Suprapubic skin (tissue), 4 donors: ENCODE measurements at regions not wholly inside any gene's neighbourhood (a gene's known extent, or its start where the extent isn't known, plus 50 kb on each side); places are given as distances from the start of the nearest gene placed in this dataset.
"Not testable (repeated sequence)": the region's sequence is repeated elsewhere in the genome, so short reads cannot be mapped to it uniquely, and the experiment has no call there.

Experiments used
- DNase-seq, 2 donors: peaks; one replicate each; pipeline ENCODE4 v3.0.0-alpha.2; 2019; ENCODE audit warnings: low spot score in 2 of 2
- H3K27ac ChIP-seq: fragments of 200-600 bp; sonication (generic); one replicate; pipeline ENCODE4 v1.5.1; 2019
- H3K27me3 ChIP-seq: fragments of 200-600 bp; sonication (generic); one replicate; pipeline ENCODE4 v1.5.1; 2019
- H3K36me3 ChIP-seq: fragments of 200-600 bp; sonication (generic); one replicate; pipeline ENCODE4 v1.5.1; 2019
- H3K4me1 ChIP-seq: fragments of 200-600 bp; sonication (generic); one replicate; pipeline ENCODE4 v1.5.1; 2019
- H3K4me3 ChIP-seq: fragments of 200-600 bp; sonication (generic); one replicate; pipeline ENCODE4 v1.5.1; 2019; ENCODE audit warnings: mild to moderate bottlenecking
- H3K9me3 ChIP-seq: fragments of 200-600 bp; sonication (generic); one replicate; pipeline ENCODE4 v1.5.1; 2019
- EP300 ChIP-seq: sonication (generic); formaldehyde crosslinking; IDR thresholded peaks from one replicate; pipeline ENCODE4 v1.6.1; 2017; ENCODE audit warnings: antibody characterized with exemption
- POLR2A ChIP-seq, 2 donors: fragments of 450-650 bp; IDR thresholded peaks; one replicate each; pipeline ENCODE4 v1.6.1; 2017; ENCODE audit warnings: antibody characterized with exemption in 2 of 2, mild to moderate bottlenecking in 2 of 2, moderate library complexity in 2 of 2
- POLR2AphosphoS5 ChIP-seq, 3 donors: sonication (generic); formaldehyde crosslinking; IDR thresholded peaks; one replicate each; pipeline ENCODE4 v1.6.1; 2017; ENCODE audit warnings: antibody characterized with exemption in 3 of 3
- WGBS: methylation state at CpG from one replicate; pipeline ENCODE4 v1.1.5; 2018; 5-methylcytosine and 5-hydroxymethylcytosine counted together
- TF ChIP-seq, protein P1 (sequence below), 2 donors: fragments of 200-600 bp in 1 of 2; fragments of 450-650 bp in 1 of 2; sonication (generic) in 1 of 2; IDR thresholded peaks; one replicate each; pipeline ENCODE4 v1.5.1; 2016 to 2019; ENCODE audit warnings: antibody characterized with exemption in 2 of 2, mild to moderate bottlenecking in 1 of 2, moderate library complexity in 1 of 2

DNA sequence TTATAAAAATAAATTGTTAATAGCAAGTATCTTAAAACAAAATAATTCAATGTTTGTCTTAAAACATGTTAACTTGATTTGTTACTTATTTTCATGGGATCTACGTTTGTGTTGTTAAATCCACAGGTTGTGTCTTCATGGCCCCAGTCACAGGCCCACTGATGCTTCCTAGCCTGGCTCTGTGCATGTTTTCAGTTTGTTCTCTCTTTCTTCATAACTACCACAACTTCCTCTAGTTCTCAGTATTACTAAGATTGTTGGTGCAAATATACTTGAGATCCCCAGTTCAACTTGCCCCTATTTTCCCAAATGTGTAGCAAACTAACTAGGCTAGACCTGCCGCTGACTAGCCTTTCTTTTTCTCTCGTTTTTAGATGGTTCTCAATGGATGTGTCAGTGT lies 250.5 kb downstream of the NRIP1 start:
- H3K27me3 ChIP-seq, result no peaks in the 10 kb centered on the region
- no peaks in the 10 kb centered on the region for H3K36me3 ChIP-seq
- no peak overlapping the region for H3K27ac ChIP-seq
- TF ChIP-seq POLR2AphosphoS5 (IDR thresholded peaks at IDR 0.05) (no peak), EP300 (no peak), POLR2A (IDR thresholded peaks at IDR 0.05) (no peak)
- TF ChIP-seq, protein P1, sequence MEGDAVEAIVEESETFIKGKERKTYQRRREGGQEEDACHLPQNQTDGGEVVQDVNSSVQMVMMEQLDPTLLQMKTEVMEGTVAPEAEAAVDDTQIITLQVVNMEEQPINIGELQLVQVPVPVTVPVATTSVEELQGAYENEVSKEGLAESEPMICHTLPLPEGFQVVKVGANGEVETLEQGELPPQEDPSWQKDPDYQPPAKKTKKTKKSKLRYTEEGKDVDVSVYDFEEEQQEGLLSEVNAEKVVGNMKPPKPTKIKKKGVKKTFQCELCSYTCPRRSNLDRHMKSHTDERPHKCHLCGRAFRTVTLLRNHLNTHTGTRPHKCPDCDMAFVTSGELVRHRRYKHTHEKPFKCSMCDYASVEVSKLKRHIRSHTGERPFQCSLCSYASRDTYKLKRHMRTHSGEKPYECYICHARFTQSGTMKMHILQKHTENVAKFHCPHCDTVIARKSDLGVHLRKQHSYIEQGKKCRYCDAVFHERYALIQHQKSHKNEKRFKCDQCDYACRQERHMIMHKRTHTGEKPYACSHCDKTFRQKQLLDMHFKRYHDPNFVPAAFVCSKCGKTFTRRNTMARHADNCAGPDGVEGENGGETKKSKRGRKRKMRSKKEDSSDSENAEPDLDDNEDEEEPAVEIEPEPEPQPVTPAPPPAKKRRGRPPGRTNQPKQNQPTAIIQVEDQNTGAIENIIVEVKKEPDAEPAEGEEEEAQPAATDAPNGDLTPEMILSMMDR (IDR thresholded peaks at IDR 0.05), result no peak
- DNase-seq, result no peak
- WGBS, result 75% methylated on average over 3 of the region's 3 CpGs
- H3K9me3 ChIP-seq, result peaks cover 13% of the 10 kb centered on the region
- no peak overlapping the region for H3K4me3 ChIP-seq
- no peaks in the 10 kb centered on the region for H3K4me1 ChIP-seq

DNA sequence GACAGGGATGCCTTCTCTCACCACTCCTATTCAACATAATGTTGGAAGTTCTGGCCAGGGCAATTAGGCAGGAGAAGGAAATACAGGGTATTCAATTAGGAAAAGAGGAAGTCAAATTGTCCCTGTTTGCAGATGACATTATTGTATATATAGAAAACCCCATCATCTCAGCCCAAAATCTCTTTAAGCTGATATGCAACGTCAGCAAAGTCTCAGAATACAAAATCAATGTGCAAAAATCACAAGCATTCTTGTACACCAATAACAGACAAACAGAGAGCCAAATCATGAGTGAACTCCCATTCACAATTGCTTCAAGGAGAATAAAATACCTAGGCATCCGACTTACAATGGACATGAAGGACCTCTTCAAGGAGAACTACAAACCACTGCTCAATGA lies 258.1 kb upstream of the SAMSN1 start:
- H3K36me3 ChIP-seq, DNase-seq, H3K4me3 ChIP-seq, H3K27me3 ChIP-seq, H3K9me3 ChIP-seq, H3K27ac ChIP-seq, H3K4me1 ChIP-seq: not testable (repeated sequence)
- WGBS, result 77% methylated on average over 2 of the region's 2 CpGs

DNA sequence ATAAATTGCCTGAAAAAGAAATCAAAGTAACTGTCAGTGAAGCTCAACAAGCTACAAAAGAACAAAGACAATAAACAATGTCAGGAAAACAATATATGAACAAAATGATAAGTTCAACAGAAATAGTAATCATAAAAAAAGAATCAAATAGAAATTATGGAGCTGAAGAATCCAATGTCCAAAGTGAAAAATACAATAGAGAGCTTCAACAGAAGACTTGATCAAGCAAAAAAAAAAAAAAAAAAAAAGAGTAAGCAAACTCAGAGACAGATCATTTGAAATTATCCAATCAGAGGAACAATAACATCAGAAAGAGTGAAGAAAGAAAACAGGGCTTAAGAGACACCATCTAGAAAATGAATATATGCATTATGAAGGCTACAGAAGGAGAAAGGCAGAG lies 251.4 kb upstream of the SAMSN1 start:
- no peaks in the 10 kb centered on the region for H3K4me1 ChIP-seq
- H3K9me3 ChIP-seq, result peaks cover 3% of the 10 kb centered on the region
- TF ChIP-seq POLR2A (IDR thresholded peaks at IDR 0.05), result no peak
- TF ChIP-seq, protein P1 (IDR thresholded peaks at IDR 0.05), result no peak
- no peak for TF ChIP-seq EP300
- TF ChIP-seq POLR2AphosphoS5 (IDR thresholded peaks at IDR 0.05), result no peak
- H3K27ac ChIP-seq, result no peak overlapping the region
- no peak overlapping the region for H3K4me3 ChIP-seq
- H3K27me3 ChIP-seq, result no peaks in the 10 kb centered on the region
- H3K36me3 ChIP-seq, result no peaks in the 10 kb centered on the region
- no peak for DNase-seq

GRCh38 chr21:14787312-14787711 lies 241.2 kb upstream of the SAMSN1 start:
- Histone ChIP-seq H3K9me3 (no peaks in the 10 kb centered on the region), H3K27me3 (no peaks in the 10 kb centered on the region), H3K4me3 (no peak overlapping the region), H3K36me3 (no peaks in the 10 kb centered on the region), H3K27ac (no peak overlapping the region), H3K4me1 (no peaks in the 10 kb centered on the region)
- TF ChIP-seq POLR2AphosphoS5 (IDR thresholded peaks at IDR 0.05) (no peak), POLR2A (IDR thresholded peaks at IDR 0.05) (no peak), EP300 (no peak)
- TF ChIP-seq, protein P1 (IDR thresholded peaks at IDR 0.05), result no peak
- no peak for DNase-seq

DNA sequence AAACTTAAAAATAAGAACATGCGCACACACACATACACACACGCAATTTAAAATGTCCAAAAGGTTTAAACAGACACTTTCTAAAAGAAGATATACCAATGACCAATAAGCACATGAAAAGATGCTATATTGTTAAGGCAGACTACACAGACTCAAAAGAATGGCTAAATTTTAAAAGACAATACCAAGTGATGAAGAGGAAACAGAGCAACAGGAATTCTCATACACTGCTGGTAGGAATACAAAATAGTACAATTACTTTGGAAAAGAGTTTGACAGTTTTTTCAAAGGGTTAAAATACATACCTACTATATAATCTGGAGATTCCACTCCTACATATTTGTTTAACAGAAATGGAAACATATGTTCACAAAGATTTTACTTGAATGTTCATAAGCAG lies 239.6 kb upstream of the SAMSN1 start:
- Histone ChIP-seq H3K27me3 (no peaks in the 10 kb centered on the region), H3K4me3 (no peak overlapping the region), H3K27ac (no peak overlapping the region), H3K36me3 (no peaks in the 10 kb centered on the region), H3K9me3 (no peaks in the 10 kb centered on the region), H3K4me1 (no peaks in the 10 kb centered on the region)
- WGBS, result 93% methylated on average over 2 of the region's 2 CpGs
- DNase-seq, result no peak
- TF ChIP-seq EP300 (no peak), POLR2A (IDR thresholded peaks at IDR 0.05) (no peak), POLR2AphosphoS5 (IDR thresholded peaks at IDR 0.05) (no peak)
- TF ChIP-seq, protein P1 (IDR thresholded peaks at IDR 0.05), result no peak

DNA sequence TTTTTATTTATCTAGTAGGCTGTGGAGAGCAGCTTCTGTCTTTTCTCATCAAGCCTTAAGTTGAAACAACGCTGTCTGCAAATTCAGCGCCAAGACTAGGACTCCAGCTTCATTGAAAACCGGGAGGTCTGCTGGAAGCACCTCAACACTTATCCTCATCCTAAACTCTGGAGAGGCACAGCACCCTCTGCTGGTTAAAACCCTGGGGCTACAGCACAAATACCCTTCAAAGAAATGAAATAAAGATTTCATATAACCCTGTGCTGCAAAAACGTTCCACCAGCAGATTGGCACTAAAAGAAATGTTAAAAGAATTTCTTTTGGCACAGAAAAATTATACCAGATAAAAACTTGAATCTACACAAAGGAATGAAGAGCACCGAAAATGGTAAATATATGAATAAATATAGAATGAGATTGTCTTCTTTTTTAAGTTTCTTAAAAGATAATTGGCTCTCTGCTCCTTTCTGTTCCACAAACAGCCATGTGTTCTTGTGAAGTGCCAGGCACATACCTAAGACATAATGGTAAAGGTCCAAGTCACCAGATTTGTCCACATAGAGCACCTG lies 227.7 kb upstream of the SAMSN1 start:
- TF ChIP-seq, protein P1 (IDR thresholded peaks at IDR 0.05), result peak in 1 of 2 donors; percentile 22
- TF ChIP-seq POLR2A (IDR thresholded peaks at IDR 0.05), result no peak
- no peak for TF ChIP-seq EP300
- no peaks in the 10 kb centered on the region for H3K36me3 ChIP-seq
- no peaks in the 10 kb centered on the region for H3K27me3 ChIP-seq
- no peaks in the 10 kb centered on the region for H3K9me3 ChIP-seq
- H3K4me3 ChIP-seq, result no peak overlapping the region
- no peak for DNase-seq
- 49% methylated on average over 5 of the region's 5 CpGs for WGBS
- H3K27ac ChIP-seq, result no peak overlapping the region
- no peaks in the 10 kb centered on the region for H3K4me1 ChIP-seq
